Gastroesophageal sphincter (tissue), 4 donors: ENCODE measurements at regions not wholly inside any gene's neighbourhood (a gene's known extent, or its start where the extent isn't known, plus 50 kb on each side); places are given as distances from the start of the nearest gene placed in this dataset.

ENCODE experiments used
- ATAC-seq: fragments of 150-250 bp; one replicate; pipeline ENCODE4 v1.9.1; 2016; ENCODE audit warnings: mild to moderate bottlenecking, moderate library complexity
- H3K27ac ChIP-seq, 4 donors: fragments of 200-600 bp; sonication (generic) in 3 of 4; 1 replicate in 3 of 4; 2 replicates in 1 of 4; pipeline ENCODE4 v1.5.1; 2016 to 2019
- H3K27me3 ChIP-seq: fragments of 200-600 bp; sonication (generic); one replicate; pipeline ENCODE4 v1.5.1; 2019
- H3K36me3 ChIP-seq, 2 donors: fragments of 200-600 bp; sonication (generic); one replicate each; pipeline ENCODE4 v1.5.1; 2019; ENCODE audit warnings: control low read depth in 1 of 2
- H3K4me1 ChIP-seq, 3 donors: fragments of 200-600 bp; sonication (generic); 1 replicate in 2 of 3; 2 replicates in 1 of 3; pipeline ENCODE4 v1.5.1; 2016 to 2019; ENCODE audit warnings: control low read depth in 2 of 3
- H3K4me3 ChIP-seq, 2 donors: fragments of 200-600 bp; sonication (generic); one replicate each; pipeline ENCODE4 v1.5.1; 2019; ENCODE audit warnings: mild to moderate bottlenecking in 1 of 2, moderate library complexity in 1 of 2
- H3K9me3 ChIP-seq, 3 donors: fragments of 200-600 bp; sonication (generic); one replicate each; pipeline ENCODE4 v1.5.1; 2017 to 2019; ENCODE audit warnings: control low read depth in 2 of 3
- EP300 ChIP-seq: sonication (generic); formaldehyde crosslinking; IDR thresholded peaks from one replicate; pipeline ENCODE4 v1.6.1; 2017; ENCODE audit warnings: antibody characterized with exemption, mild to moderate bottlenecking
- POLR2A ChIP-seq, 2 donors: fragments of 450-650 bp; IDR thresholded peaks; one replicate each; pipeline ENCODE4 v1.6.1; 2017; ENCODE audit warnings: antibody characterized with exemption in 2 of 2, mild to moderate bottlenecking in 2 of 2, moderate library complexity in 1 of 2
- POLR2AphosphoS5 ChIP-seq: sonication (generic); formaldehyde crosslinking; IDR thresholded peaks from one replicate; pipeline ENCODE4 v1.6.1; 2017; ENCODE audit warnings: antibody characterized with exemption
- WGBS, 2 donors: methylation state at CpG; one replicate each; pipeline ENCODE4 v1.1.5; 2018; ENCODE audit warnings: low coverage in 1 of 2; 5-methylcytosine and 5-hydroxymethylcytosine counted together
- TF ChIP-seq, protein P1 (sequence below), 4 experiments: fragments of 200-600 bp in 2 of 4; fragments of 450-650 bp in 2 of 4; sonication (generic) in 1 of 4; IDR thresholded peaks; one replicate each; pipeline ENCODE4 v1.5.1; 2017 to 2019; ENCODE audit warnings: antibody characterized with exemption in 4 of 4, mild to moderate bottlenecking in 2 of 4, moderate library complexity in 2 of 4

DNA sequence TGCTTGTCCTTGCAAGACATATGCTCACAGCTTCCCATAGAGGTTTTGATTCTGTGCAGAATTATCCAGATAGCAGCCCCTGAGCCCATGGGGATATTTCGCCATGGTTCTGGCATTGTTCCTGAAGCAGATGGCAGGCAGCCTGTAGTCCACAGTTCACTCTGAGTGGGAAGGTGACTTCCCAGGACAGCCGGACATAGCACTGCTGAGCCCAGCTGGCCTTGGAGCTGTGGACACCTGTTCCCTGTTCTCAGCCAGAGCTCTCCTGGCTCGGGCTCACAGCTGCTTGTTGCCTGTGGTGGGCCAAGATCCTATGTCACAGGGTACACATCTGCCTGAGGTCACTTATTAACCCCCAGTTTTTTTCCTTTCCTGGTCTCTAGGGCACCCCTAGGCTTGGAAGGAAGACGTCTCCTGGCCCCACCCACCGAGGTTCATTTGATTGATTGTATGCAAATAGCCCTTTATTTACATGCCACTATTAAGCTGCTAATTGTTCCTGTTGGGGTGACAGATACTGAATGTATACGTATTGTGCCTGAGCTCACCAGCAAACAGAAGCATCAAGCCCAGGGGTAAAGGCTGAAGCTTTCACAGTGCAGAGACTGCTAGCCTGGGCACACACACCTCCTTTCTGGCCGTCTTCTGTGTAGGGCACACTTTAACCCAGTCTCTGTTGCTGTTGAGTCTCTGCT lies 96.6 kb upstream of the DMRT1 start:
- 24 to 29% methylated on average over 5 to 6 of the region's 7 CpGs for WGBS, 2 donors
- peaks cover 5 to 61% (median 17%) of the 10 kb centered on the region in 3 donors for H3K4me1 ChIP-seq
- H3K27me3 ChIP-seq, result no peaks in the 10 kb centered on the region
- no peak overlapping the region for H3K4me3 ChIP-seq
- H3K9me3 ChIP-seq, result no peaks in the 10 kb centered on the region
- TF ChIP-seq EP300, result no peak
- TF ChIP-seq POLR2AphosphoS5, result peak; percentile 80
- peak; percentile 82 for ATAC-seq
- H3K27ac ChIP-seq, result peak overlapping the region; percentile 87 to 91 (median 88)
- peaks cover 0 to 78% of the 10 kb centered on the region in 2 donors for H3K36me3 ChIP-seq

DNA sequence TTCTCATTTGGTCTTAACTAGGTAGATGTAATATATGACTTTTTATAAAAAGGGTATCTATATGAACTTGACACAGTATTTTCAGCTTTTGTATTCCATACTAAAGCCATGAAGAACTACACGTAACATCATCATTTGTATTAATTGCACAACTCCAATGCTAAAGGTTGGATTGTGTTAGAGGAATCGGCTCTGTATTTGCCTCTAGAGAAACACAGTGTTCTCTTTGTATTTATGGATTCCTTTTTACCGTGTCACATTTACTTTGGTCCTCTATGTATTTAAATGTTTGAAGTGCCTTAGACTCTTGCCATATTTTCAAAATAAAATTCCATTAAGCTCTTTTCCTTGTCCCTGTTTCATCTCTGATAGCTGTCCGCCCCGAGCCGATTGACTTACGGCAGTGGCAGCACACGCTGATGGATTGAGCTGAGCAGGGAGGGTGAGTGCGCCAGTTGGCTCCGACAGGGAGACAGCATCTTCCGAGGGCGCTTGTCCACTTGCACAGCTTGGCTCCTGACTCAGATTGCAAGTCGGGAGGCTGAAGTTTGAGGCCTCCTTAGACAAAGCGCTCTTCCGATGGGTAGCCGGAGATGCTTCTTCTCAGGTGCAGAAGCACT lies 95.6 kb upstream of the DMRT1 start:
- peaks cover 5 to 61% (median 17%) of the 10 kb centered on the region in 3 donors for H3K4me1 ChIP-seq

DNA sequence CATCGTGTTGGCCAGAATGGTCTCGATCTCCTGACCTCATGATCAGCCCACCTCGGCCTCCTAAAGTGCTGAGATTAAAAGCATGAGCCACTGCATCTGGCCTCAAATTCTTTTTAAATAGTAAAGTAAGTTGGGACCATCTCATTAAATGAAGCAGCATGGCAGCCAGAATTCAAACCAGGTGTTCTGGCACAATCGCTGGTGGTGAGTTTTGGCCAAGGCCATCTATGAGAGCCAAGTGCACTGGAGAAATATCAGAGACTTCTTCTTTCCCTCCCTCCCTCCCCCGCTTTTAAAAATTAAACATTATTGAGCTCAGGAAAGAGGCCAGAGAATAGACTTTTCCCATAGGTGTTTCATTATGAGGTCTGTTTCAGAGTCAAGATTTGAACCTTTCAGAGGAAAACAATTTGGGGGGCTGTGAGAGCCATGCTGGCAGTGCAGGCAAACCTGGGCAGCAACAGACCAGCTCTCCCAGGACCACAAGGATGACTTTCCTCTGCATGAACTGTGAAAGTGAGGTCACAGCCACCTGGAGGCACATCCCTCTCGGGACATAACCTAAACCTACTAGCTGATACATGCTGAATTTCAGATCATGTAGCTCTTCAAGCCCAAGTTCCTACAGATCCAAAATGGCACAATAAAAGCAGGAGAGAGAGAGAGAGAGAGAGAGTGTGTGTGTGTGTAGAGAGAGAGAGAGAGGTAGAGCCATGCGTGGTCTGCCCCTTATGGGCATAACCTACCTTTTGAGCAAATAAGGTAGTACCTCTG lies 94.6 kb upstream of the DMRT1 start:
- Histone ChIP-seq H3K9me3 (no peaks in the 10 kb centered on the region), H3K4me3 (no peak overlapping the region), H3K4me1 (peaks cover 7 to 68% (median 24%) of the 10 kb centered on the region in 3 donors), H3K27ac (peak overlapping the region; percentile 55 to 91 (median 88)), H3K27me3 (no peaks in the 10 kb centered on the region), H3K36me3 (peaks cover 0 to 59% of the 10 kb centered on the region in 2 donors)
- TF ChIP-seq POLR2AphosphoS5 (no peak), EP300 (no peak)
- TF ChIP-seq, protein P1, sequence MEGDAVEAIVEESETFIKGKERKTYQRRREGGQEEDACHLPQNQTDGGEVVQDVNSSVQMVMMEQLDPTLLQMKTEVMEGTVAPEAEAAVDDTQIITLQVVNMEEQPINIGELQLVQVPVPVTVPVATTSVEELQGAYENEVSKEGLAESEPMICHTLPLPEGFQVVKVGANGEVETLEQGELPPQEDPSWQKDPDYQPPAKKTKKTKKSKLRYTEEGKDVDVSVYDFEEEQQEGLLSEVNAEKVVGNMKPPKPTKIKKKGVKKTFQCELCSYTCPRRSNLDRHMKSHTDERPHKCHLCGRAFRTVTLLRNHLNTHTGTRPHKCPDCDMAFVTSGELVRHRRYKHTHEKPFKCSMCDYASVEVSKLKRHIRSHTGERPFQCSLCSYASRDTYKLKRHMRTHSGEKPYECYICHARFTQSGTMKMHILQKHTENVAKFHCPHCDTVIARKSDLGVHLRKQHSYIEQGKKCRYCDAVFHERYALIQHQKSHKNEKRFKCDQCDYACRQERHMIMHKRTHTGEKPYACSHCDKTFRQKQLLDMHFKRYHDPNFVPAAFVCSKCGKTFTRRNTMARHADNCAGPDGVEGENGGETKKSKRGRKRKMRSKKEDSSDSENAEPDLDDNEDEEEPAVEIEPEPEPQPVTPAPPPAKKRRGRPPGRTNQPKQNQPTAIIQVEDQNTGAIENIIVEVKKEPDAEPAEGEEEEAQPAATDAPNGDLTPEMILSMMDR (IDR thresholded peaks at IDR 0.05), result no peak
- no peak for ATAC-seq
- WGBS, 2 donors, result 89 to 90% methylated on average over 4 to 5 of the region's 7 CpGs

More for the DNA sequence above, 95.6 kb upstream of the DMRT1 start:
- 41 to 48% methylated on average over 3 to 13 of the region's 16 CpGs for WGBS, 2 donors
- no peak overlapping the region for H3K4me3 ChIP-seq
- TF ChIP-seq, protein P1 (IDR thresholded peaks at IDR 0.05), result no peak
- TF ChIP-seq EP300 (peak; percentile 55), POLR2AphosphoS5 (peak; percentile 95)
- H3K9me3 ChIP-seq, result no peaks in the 10 kb centered on the region
- H3K27me3 ChIP-seq, result no peaks in the 10 kb centered on the region
- H3K36me3 ChIP-seq, result peaks cover 0 to 68% of the 10 kb centered on the region in 2 donors
- H3K27ac ChIP-seq, result peak overlapping the region; percentile 87 to 91 (median 88)
- peak; percentile 86 for ATAC-seq

GRCh38 chr9:747567-747966 lies 93.9 kb upstream of the DMRT1 start:
- H3K27ac ChIP-seq, result peak overlapping the region in 3 of 4 donors; percentile 87 to 91 (median 89)
- peaks cover 8 to 75% (median 25%) of the 10 kb centered on the region in 3 donors for H3K4me1 ChIP-seq
- peaks cover 0 to 51% of the 10 kb centered on the region in 2 donors for H3K36me3 ChIP-seq
- no peak overlapping the region for H3K4me3 ChIP-seq
- no peaks in the 10 kb centered on the region for H3K9me3 ChIP-seq
- 100% methylated on average over 1 of the region's 1 CpG; no CpG with 5 or more reads in 1 of the 2 donors for WGBS, 2 donors
- no peaks in the 10 kb centered on the region for H3K27me3 ChIP-seq
- TF ChIP-seq POLR2A (IDR thresholded peaks at IDR 0.05) (no peak), EP300 (no peak), POLR2AphosphoS5 (no peak)
- TF ChIP-seq, protein P1 (IDR thresholded peaks at IDR 0.05), result no peak
- ATAC-seq, result no peak

DNA sequence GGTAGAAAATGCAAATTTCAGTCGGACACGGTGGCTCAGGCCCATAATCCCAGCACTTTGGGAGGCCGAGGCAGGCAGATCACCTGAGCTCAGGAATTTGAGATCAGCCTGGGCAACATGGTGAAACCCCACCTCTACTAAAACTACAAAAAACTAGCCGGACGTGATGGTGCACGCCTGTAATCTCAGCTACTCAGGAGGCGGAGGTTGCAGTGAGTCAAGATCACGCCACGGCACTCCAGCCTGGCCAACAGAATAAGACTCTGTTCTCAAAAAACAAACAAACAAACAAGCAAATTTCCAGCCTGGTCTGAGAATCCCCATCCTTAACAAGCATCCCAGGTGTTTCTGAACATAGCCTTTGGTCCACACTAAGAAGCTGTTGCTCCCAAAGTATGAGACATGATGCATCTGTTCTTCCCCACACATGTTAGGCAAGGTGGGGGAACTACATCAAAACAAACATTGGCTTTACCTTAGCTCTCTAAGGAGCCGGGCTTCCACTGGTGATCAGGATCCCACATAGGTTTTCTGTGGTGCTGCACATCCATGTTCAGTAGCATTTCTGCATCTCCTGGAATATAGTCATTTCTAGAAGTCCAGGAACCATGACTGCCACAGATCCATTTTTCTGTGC lies 92.5 kb upstream of the DMRT1 start:
- TF ChIP-seq, protein P1 (IDR thresholded peaks at IDR 0.05), result no peak
- TF ChIP-seq EP300 (no peak), POLR2AphosphoS5 (no peak), POLR2A (IDR thresholded peaks at IDR 0.05) (no peak)
- Histone ChIP-seq H3K9me3 (no peaks in the 10 kb centered on the region), H3K27ac (peak overlapping the region in 3 of 4 donors; percentile 49 to 87 (median 83)), H3K27me3 (no peaks in the 10 kb centered on the region), H3K4me1 (peaks cover 8 to 63% (median 22%) of the 10 kb centered on the region in 3 donors), H3K4me3 (no peak overlapping the region), H3K36me3 (peaks cover 0 to 37% of the 10 kb centered on the region in 2 donors)
- 90% methylated on average over 7 of the region's 10 CpGs; no CpG with 5 or more reads in 1 of the 2 donors for WGBS, 2 donors
- ATAC-seq, result no peak
